Ishikawa (cell line): ENCODE measurements at regions not wholly inside any gene's neighbourhood (a gene's known extent, or its start where the extent isn't known, plus 50 kb on each side); places are given as distances from the start of the nearest gene placed in this dataset.

Experiments used
- CEBPB ChIP-seq: IDR thresholded peaks from 2 replicates; pipeline ENCODE4 v1.6.1; 2012
- CREB1 ChIP-seq: IDR thresholded peaks from 2 replicates; pipeline ENCODE4 v1.6.1; 2012; ENCODE audit warnings: low read depth
- EGR1 ChIP-seq: IDR thresholded peaks from 2 replicates; pipeline ENCODE4 v1.6.1; 2012
- EP300 ChIP-seq: IDR thresholded peaks from 2 replicates; pipeline ENCODE4 v1.6.1; 2012; ENCODE audit warnings: borderline replicate concordance
- FOXM1 ChIP-seq: IDR thresholded peaks from 2 replicates; pipeline ENCODE4 v1.6.1; 2012; ENCODE audit warnings: low read depth, borderline replicate concordance
- MAX ChIP-seq: IDR thresholded peaks from 2 replicates; pipeline ENCODE4 v1.6.1; 2012
- NFIC ChIP-seq: IDR thresholded peaks from 2 replicates; pipeline ENCODE4 v1.6.1; 2012
- RAD21 ChIP-seq: IDR thresholded peaks from 2 replicates; pipeline ENCODE4 v1.6.1; 2012; ENCODE audit warnings: low read depth
- REST ChIP-seq: IDR thresholded peaks from 2 replicates; pipeline ENCODE4 v1.6.1; 2012; ENCODE audit warnings: low read depth, mild to moderate bottlenecking
- TAF1 ChIP-seq: IDR thresholded peaks from 2 replicates; pipeline ENCODE4 v1.6.1; 2012; ENCODE audit warnings: low read depth, mild to moderate bottlenecking
- TCF12 ChIP-seq: IDR thresholded peaks from 2 replicates; pipeline ENCODE4 v1.6.1; 2012; ENCODE audit warnings: low read depth
- TEAD4 ChIP-seq: IDR thresholded peaks from 2 replicates; pipeline ENCODE4 v1.6.1; 2012
- USF1 ChIP-seq: IDR thresholded peaks from 2 replicates; pipeline ENCODE4 v1.6.1; 2012
- YY1 ChIP-seq: IDR thresholded peaks from 2 replicates; pipeline ENCODE4 v1.6.1; 2012; ENCODE audit warnings: low read depth
- ZBTB7A ChIP-seq: IDR thresholded peaks from 2 replicates; pipeline ENCODE4 v1.6.1; 2012; ENCODE audit warnings: low read depth

- TF ChIP-seq TAF1, result no peak
- no peak for TF ChIP-seq USF1
- no peak for TF ChIP-seq TEAD4
- TF ChIP-seq YY1, result no peak
- no peak for TF ChIP-seq TCF12
- no peak for TF ChIP-seq ZBTB7A
- TF ChIP-seq CREB1, result no peak
- no peak for TF ChIP-seq EP300
- no peak for TF ChIP-seq CEBPB
- no peak for TF ChIP-seq NFIC
- TF ChIP-seq FOXM1, result no peak
Observed at GRCh38 chrX:87110142-87110541, 407.5 kb upstream of the KLHL4 start.

GRCh38 chrX:87140800-87141483 lies 376.7 kb upstream of the KLHL4 start:
- TF ChIP-seq REST (no peak), ZBTB7A (no peak), TEAD4 (no peak), RAD21 (no peak), YY1 (no peak), EGR1 (no peak), NFIC (no peak), USF1 (no peak), CREB1 (no peak), TAF1 (no peak), FOXM1 (no peak), EP300 (no peak), MAX (no peak), TCF12 (no peak), CEBPB (no peak)

GRCh38 chrX:87160435-87161010 lies 357.1 kb upstream of the KLHL4 start:
- TF ChIP-seq REST (no peak), EGR1 (no peak), CEBPB (no peak), TAF1 (no peak), EP300 (no peak), TCF12 (no peak), USF1 (no peak), FOXM1 (no peak), MAX (no peak), NFIC (no peak), ZBTB7A (no peak), YY1 (no peak), CREB1 (no peak)

GRCh38 chrX:87167841-87168240 lies 349.8 kb upstream of the KLHL4 start:
- TF ChIP-seq TAF1 (no peak), NFIC (no peak), USF1 (no peak), TEAD4 (no peak), CEBPB (no peak), MAX (no peak), YY1 (no peak), TCF12 (no peak), CREB1 (no peak), RAD21 (no peak), FOXM1 (no peak), ZBTB7A (no peak), REST (no peak)
